GM10266 (cell line): ENCODE measurements at regions not wholly inside any gene's neighbourhood (a gene's known extent, or its start where the extent isn't known, plus 50 kb on each side); places are given as distances from the start of the nearest gene placed in this dataset.
"Not testable (repeated sequence)": the region's sequence is repeated elsewhere in the genome, so short reads cannot be mapped to it uniquely, and the experiment has no call there.

Experiments
- DNase-seq: peaks from one replicate; pipeline ENCODE4 v3.0.0; 2012; ENCODE audit errors: extremely low spot score
- CTCF ChIP-seq: IDR thresholded peaks from 2 replicates; pipeline ENCODE4 v1.5.1; 2012; ENCODE audit warnings: mild to moderate bottlenecking, low read depth; ENCODE audit not compliant: control insufficient read depth, insufficient read depth; ENCODE audit errors: missing control alignments

- no peak for TF ChIP-seq CTCF
These were observed 301.8 kb upstream of the MCTP2 start for GRCh38 chr15:93929375-93930094.

GRCh38 chr15:93920204-93920603 is 311.2 kb upstream of the MCTP2 start:
- DNase-seq = no peak
- TF ChIP-seq CTCF = no peak

More at GRCh38 chr15:93929375-93930094, 301.8 kb upstream of the MCTP2 start:
- no peak for DNase-seq

DNA sequence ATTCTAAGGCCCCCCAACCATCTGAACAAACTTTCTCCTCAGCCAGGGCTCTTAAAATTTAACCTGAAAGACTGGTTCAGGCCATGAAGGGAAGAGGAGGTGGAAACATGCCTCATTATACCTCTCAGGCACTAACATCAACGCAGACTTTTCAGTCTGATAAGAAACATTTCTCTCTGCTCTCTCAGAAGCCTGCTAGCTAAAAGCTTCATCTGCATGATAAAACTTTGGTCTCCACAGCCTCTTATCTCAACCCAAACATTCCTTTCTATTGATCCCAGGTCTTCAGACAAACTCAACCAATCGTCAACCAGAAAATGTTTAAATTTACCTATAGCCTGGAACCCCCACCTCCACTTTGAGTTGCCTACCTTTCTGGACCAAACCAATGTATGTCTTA is 312.6 kb upstream of the MCTP2 start:
- DNase-seq = not testable (repeated sequence)

- no peak for DNase-seq
- TF ChIP-seq CTCF = no peak
These were observed 314.2 kb upstream of the MCTP2 start for GRCh38 chr15:93917181-93917580.

- TF ChIP-seq CTCF = no peak
- DNase-seq = no peak
These were observed 317.5 kb upstream of the MCTP2 start for GRCh38 chr15:93913871-93914270.

DNA sequence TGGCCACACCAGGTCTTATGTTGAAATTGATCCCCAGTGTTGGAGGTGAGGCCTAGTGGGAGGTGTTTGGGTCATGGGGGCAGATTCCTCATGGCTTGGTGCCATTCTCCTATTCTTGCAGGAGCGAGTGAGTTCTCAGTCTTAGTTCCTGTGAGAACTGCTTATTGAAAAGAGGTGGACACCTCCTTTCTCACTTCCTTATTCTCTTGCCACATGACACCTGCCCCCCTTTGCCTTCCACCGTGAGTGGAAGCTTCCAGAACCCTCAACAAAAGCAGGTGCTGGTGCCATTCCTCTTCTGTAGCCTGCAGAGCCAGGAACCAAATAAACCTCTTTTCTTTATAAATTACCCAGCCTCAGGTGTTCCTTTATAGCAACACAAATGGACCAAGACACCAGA is 318.1 kb upstream of the MCTP2 start:
- DNase-seq = no peak
- no peak for TF ChIP-seq CTCF

DNA sequence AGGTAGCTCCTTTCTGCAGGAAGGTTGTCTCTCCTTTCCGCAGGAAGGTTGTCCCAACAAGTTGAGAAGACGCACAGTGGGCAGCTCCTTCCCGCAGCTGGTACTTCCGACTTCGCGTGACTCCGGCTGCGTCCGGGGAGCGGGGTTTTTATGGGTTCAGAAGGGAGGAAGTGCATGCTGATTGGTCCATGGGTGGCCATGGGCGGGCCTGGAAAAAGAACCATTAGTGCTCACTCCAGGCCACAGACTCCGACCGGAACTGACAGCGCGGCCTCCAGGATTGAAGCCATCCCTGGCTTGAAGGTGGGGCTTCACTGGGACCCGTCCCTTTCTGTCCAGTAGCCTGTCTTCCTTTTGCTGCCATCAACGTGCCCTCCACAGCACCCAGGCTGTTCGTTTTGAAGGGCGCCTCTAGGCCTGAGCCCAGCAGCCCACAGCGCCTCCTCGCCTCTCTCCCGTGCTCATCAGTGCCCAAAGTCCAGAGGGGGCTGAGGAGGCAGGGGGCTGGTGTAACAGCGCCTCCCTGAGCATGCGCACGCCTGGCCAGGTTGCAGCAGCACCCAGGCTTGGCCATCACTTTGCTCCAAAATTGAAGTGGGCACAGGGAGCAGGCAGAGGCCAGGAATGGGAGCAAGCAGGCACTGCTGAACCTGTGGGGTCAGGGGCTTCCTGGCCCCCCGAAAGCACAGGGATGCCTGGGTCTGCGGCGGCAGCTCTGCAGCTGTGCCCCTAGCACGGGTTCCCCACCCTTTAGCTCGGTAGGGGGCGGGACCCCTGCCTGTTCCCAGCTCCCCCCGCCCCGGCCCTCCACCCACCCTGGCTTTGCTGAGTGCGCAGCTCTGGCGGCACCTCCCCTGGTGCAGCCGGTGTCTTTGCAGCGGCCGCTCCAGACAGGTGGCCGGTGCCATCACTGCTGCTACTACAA is 330.6 kb upstream of the MCTP2 start:
- no peak for TF ChIP-seq CTCF
- DNase-seq = no peak
